ENCODE measurements at regions not wholly inside any gene's neighbourhood (a gene's known extent, or its start where the extent isn't known, plus 50 kb on each side); places are given as distances from the start of the nearest gene placed in this dataset.

GRCh38 chr4:133996431-133997121 lies 205.0 kb downstream of the PABPC4L start:
- Histone ChIP-seq H3K36me3 (no peaks in the 10 kb centered on the region), H3K4me3 (no peak overlapping the region), H3K9me3 (peaks cover 0 to 5% (median 0%) of the 10 kb centered on the region in 4 donors), H3K27ac (no peak overlapping the region), H3K27me3 (no peaks in the 10 kb centered on the region), H3K4me1 (no peaks in the 10 kb centered on the region)
- 86 to 88% methylated on average over 7 of the region's 7 CpGs for WGBS, 2 donors
- no peak for DNase-seq (ENCODE audit: low spot score in 2 of 2)
- no peak for TF ChIP-seq CTCF (IDR thresholded peaks at IDR 0.05)
- no peak for TF ChIP-seq EP300 (IDR thresholded peaks at IDR 0.05)
- no peak for TF ChIP-seq POLR2A (IDR thresholded peaks at IDR 0.05)

GRCh38 chr4:133995243-133995960 lies 206.2 kb downstream of the PABPC4L start:
- no peak for DNase-seq (ENCODE audit: low spot score in 2 of 2)
- TF ChIP-seq CTCF (IDR thresholded peaks at IDR 0.05) (no peak), EP300 (IDR thresholded peaks at IDR 0.05) (no peak), POLR2A (IDR thresholded peaks at IDR 0.05) (no peak)
- Histone ChIP-seq H3K4me3 (no peak overlapping the region), H3K27ac (no peak overlapping the region), H3K27me3 (no peaks in the 10 kb centered on the region), H3K9me3 (peaks cover 0 to 11% (median under 1%) of the 10 kb centered on the region in 4 donors), H3K36me3 (no peaks in the 10 kb centered on the region), H3K4me1 (no peaks in the 10 kb centered on the region)
- WGBS, 2 donors = 89 to 94% methylated on average over 5 of the region's 5 CpGs

GRCh38 chr4:133982533-133983224 lies 218.9 kb downstream of the PABPC4L start:
- no peak for TF ChIP-seq EP300 (IDR thresholded peaks at IDR 0.05)
- no peak for TF ChIP-seq CTCF (IDR thresholded peaks at IDR 0.05)
- Histone ChIP-seq H3K36me3 (no peaks in the 10 kb centered on the region), H3K4me3 (no peak overlapping the region), H3K9me3 (no peaks in the 10 kb centered on the region), H3K27ac (no peak overlapping the region), H3K27me3 (no peaks in the 10 kb centered on the region), H3K4me1 (no peaks in the 10 kb centered on the region)
- no peak for DNase-seq (ENCODE audit: low spot score in 2 of 2)
- 15 to 18% methylated on average over 1 of the region's 1 CpG for WGBS, 2 donors

- no peaks in the 10 kb centered on the region for H3K9me3 ChIP-seq
- H3K4me3 ChIP-seq = no peak overlapping the region
- no peaks in the 10 kb centered on the region for H3K4me1 ChIP-seq
- H3K27ac ChIP-seq = no peak overlapping the region
- WGBS, 2 donors = 77 to 78% methylated on average over 2 of the region's 2 CpGs
- no peaks in the 10 kb centered on the region for H3K36me3 ChIP-seq
- TF ChIP-seq POLR2A (IDR thresholded peaks at IDR 0.05) (no peak), CTCF (IDR thresholded peaks at IDR 0.05) (no peak), EP300 (IDR thresholded peaks at IDR 0.05) (no peak)
- DNase-seq (ENCODE audit: low spot score in 2 of 2) = no peak
- H3K27me3 ChIP-seq = no peaks in the 10 kb centered on the region
Observed at GRCh38 chr4:133981327-133981726, 220.3 kb downstream of the PABPC4L start.

DNA sequence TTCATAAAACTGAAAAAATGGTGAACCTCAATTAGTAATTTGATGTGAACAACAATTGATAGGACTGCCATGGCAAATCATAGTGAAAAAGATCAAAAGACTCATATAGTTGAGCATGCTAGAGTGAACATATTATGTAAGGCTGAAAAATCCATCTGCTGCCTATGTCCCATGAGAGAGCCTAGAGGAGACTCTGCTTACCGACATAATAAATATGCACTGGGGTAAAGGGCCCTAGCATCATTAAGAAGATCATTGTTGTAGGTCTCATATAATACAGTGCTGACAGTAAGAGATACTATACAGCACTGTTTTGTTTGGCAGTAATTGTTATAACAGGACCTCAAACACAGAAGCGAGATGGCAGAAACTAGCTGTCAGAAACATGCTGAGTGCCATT lies 229.0 kb downstream of the PABPC4L start:
- H3K36me3 ChIP-seq = no peaks in the 10 kb centered on the region
- no peak overlapping the region for H3K27ac ChIP-seq
- no peak for TF ChIP-seq POLR2A (IDR thresholded peaks at IDR 0.05)
- no peak for TF ChIP-seq EP300 (IDR thresholded peaks at IDR 0.05)
- no peak for TF ChIP-seq CTCF (IDR thresholded peaks at IDR 0.05)
- 68 to 78% methylated on average over 2 of the region's 2 CpGs for WGBS, 2 donors
- H3K9me3 ChIP-seq = no peaks in the 10 kb centered on the region
- H3K4me3 ChIP-seq = no peak overlapping the region
- no peak for DNase-seq (ENCODE audit: low spot score in 2 of 2)
- no peaks in the 10 kb centered on the region for H3K27me3 ChIP-seq
- peaks cover 0 to 8% (median 0%) of the 10 kb centered on the region in 4 donors for H3K4me1 ChIP-seq

Data from tibial nerve (tissue), 4 donors.